ENCODE measurements at regions not wholly inside any gene's neighbourhood (a gene's known extent, or its start where the extent isn't known, plus 50 kb on each side); places are given as distances from the start of the nearest gene placed in this dataset.
"Not testable (repeated sequence)": the region's sequence is repeated elsewhere in the genome, so short reads cannot be mapped to it uniquely, and the experiment has no call there.

DNA sequence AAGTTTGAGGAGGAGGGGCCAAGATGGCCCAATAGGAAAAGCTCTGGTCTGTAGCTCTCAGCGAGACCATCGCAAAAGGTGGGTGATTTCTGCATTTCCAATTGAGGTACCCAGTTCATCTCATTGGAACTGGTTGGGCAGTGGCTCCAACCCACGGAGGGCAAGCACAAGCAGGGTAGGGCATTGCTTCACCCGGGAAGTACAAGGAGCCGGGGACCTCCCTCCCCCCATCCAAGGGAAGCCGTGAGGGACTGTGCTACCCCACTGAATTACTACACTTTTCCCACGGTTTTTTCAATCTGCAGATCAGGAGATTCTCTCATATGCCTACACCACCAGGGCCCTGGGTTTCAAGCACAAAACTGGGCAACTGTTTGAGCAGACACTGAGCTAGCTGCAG, 58.0 kb upstream of the EFCAB3 start:
- DNase-seq (ENCODE audit: low spot score), result no peak

DNA sequence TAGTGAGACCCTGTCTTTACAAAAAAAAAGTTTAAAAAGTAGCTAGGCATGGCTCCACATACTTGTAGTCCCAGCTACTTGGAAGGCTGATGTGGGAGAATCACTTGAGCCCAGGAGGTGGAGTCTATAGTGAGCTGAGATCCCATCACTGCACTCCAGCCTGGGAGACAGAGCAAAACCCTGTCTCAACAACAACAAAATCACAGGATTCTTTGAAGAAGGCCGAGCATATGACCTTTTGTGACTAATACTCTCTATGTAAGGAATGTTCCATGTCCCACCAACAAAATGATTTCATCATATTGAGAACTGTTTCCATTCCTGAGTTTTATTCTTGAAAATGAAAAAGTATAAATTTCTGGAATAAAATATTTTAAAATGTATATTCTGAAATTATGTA, 58.9 kb upstream of the EFCAB3 start:
- DNase-seq (ENCODE audit: low spot score), result no peak

DNA sequence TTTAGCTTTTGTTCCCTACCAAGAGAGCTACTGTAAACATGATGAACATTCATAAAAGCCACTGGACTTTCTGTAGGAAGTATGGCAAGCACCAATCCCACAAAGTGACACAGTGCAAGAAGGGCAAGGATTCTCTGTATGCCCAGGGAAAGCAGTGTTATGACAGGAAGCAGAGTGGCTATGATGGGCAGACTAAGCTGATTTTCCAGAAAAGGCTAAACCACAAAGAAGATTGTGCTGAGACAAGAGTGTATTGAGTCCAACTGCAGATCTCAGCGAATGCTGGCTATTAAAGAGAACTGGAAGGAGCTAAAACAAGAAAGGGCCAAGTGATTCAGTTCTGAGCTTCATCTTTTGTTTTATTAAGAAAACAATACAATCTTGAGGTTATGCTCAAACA, 60.5 kb upstream of the EFCAB3 start:
- DNase-seq (ENCODE audit: low spot score), result no peak

DNA sequence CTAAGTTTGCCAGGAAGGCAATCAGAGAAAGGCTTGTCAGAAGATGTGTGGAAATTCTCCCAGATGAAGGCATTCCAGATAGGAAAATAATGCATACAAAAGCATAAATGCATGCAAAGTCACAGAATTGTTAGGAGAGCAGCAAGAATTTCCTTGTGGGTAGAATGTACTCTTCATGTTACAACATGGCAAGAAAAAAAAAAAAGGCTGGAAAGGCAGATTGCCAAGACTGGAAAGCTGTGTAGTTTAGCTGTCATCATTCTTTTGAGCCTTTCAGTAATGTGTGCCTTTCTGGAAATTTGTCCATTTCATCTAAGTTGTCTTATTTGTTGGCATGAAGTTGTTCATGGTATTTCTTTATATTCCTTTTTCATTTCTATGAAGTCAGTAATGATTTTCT, 71.0 kb upstream of the EFCAB3 start:
- no peak for DNase-seq (ENCODE audit: low spot score)

DNA sequence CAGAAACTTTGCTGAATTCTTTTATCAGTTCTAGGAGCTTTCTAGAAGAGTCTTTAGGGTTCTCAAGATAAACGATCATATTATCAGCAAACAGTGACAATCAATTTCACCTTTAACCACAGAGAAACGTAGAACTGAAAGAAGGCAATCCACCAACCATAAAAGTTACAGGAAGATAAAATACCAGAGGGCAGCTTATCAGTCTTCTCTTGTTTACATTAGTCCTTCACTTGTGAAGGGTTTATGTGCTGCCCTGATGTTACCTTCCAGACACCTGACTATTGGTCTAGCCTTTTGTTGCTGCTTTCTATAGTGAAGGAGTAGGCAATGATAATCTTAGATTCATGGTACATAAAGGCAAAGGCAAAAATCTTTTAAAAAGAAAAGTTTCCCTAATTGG, 73.2 kb upstream of the EFCAB3 start:
- no peak for DNase-seq (ENCODE audit: low spot score)

DNA sequence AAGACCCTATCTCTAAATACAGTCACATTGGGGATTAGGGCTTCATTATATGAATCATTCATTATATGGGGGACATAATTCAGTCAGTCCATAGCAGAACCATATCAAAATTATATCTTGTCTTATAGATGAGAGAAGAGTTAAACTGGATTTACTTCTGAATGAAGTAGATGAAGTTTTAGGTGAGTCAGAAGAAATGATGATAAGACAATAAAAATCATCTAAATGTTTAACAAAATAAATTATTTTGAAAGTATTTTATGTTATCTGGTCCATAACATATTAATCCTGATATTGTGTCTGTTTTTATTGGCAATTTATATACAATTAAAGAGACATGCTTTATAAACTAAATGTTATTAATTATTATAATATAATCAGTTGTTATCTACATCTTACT, 76.9 kb upstream of the EFCAB3 start:
- DNase-seq (ENCODE audit: low spot score), result no peak

DNA sequence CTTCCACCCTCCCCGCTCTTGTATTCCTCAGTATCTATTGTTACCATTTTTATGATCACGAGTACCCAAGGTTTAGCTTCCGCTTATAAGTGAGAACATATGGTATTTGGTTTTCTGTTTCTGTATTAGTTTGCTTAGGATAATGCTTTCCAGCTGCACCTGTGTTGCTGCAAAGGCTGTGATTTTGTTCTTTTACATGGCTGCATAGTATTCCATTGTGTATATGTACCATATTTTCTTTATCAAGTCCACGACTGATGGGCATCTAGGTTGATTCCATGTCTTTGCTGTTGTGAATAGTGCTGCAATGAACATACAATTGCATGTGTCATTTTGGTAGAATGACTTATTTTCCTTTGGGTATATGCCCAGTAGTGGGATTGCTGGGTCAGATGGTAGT, 79.7 kb upstream of the EFCAB3 start:
- DNase-seq (ENCODE audit: low spot score), result no peak

DNA sequence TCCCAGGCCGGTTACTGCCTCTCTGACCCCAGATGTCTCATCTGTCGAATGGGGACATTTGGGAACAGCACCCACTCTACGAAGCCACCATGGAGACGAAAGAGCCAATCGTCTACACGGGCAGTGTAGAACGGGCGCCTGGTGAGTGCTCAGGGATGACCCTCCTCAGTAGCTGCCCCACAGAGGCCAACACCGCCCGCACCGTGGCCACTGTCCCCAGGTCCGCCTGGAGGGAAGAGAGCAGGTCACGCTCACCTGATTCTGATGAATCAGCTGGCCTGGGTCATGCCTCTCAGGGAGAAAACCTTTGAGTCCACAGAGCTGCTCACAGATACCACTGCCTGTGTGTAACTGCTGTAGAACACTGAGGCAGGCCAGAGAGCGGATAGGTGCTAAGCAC, 105.1 kb upstream of the EFCAB3 start:
- DNase-seq (ENCODE audit: low spot score), result not testable (repeated sequence)

DNA sequence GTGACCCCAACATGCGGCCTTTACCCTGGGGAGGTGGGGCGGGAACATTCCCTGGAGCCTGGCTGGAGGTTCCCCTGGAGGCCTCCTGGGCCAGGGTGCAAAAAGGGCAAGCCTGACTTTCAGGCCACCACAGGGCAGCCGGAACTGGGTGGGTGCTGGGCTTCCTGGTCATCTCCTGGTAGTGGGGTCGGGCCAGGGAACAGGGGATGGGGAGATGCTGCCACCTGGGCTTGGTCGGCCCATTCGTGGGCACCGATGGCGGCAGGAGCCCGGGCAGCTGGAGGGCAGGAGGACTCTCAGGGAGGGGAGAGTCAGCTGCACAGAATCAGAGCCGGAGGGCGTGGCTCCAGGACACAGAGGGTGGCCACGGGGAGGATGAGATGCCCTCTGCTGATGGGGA, 112.0 kb upstream of the EFCAB3 start:
- not testable (repeated sequence) for DNase-seq (ENCODE audit: low spot score)

DNA sequence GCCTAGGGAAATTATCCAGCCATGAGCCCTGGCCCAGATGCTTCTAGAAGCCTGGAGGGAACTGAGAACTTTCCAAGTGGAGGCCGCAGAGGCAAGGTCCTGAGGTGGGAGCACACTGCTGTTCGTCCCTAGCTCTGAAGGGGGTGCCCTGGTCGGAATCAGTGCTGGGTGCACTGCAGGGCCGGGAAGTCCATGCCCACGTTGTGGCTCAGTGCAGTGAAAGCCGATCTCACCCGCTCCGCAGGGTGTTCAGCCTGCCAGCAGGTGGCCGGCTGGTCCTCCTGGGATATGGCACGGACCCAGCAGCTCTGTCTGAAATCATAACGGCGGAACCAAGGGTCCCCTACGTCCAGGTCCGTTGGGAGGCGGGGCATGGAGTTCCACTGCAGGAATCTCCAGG, 115.4 kb upstream of the EFCAB3 start:
- not testable (repeated sequence) for DNase-seq (ENCODE audit: low spot score)

DNA sequence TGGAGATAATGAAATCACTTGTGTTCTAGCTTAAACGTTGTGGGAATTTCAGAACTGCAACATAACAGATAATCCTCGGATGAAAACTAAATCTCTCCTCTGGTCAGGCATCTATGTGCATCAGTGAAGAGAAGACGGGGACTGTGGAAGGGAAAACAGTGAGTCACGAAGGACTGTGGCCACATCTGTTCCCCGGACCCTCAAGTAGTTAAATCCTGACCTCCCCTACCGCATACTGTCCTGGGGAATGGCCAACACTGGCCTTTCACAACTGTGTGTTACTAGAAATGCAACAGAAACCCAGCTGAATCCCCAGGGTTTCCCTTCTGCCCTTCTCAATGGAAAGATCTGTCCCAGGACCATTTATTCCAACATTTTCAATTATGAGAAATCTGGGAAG, 124.6 kb upstream of the EFCAB3 start:
- DNase-seq (ENCODE audit: low spot score), result not testable (repeated sequence)

DNA sequence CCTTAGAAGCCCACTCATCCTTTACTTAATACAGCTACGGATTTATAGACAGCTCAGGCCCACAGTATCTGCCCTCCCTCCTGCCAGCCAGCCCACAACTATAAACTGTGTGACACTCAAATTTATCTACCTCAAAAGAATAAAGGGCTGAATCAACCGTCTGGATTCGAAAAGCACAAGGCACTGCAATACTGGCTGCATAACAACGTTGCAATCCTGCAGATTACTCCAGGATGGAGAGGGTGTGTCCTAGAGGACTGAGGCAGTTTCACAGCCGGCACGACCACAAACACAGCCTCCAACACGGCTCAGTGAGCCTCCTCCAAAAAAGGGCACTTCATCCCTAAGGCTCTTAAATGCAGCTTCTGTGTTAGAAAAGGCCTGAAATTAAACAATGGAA, 138.3 kb upstream of the EFCAB3 start:
- not testable (repeated sequence) for DNase-seq (ENCODE audit: low spot score)

DNA sequence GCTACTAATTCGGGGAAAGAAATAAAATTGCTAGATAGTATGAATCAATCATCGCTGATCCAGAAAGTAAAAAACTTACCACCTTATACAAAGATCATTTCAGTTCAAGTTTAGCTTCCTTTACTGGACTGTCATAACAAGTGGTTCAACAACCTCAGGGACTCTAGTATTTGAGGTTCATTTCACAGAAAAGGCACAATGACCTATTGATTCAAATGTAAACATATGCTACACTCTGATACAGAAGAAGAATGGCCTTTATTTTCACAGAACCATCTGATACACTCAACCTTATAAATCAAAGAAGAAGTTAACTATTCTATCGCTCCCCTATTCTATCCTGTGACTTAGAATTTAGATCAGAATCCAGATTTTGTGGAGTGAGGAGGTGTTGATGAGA, 140.8 kb upstream of the EFCAB3 start:
- not testable (repeated sequence) for DNase-seq (ENCODE audit: low spot score)

DNA sequence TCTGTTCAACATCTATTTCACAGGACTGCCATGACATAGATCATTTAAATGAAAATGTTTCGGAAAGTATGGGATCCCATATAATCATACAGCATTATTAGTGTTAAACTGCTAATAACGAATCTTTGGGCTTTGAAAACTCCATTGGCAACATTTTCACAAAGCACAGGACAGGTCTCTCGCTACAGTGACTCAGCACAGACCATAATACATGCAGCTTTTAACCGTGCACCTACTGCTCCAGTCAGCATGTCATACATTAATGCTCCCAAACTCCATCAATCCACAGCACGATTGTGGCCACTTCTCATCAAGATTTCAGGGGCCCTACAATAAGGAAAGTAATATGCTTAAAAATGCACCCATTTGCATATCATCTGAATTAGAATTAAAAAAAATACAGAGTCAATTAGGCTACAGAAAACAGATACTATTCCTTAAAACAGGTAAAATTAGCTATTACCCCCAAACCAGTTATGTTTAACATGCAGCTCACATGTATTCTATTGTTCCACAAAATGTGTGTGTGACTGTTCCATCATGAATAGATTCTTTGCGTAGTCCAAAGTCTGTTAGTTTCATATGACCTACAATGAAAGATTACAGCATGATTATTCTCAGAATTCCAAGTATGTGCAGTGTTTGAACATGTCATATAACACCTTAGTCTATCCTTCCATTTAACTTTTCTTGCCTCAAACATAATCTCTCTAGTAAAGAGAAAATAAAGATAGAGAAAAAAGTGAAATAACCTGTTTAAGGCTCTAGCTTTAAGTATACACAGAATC, 141.6 kb upstream of the EFCAB3 start:
- not testable (repeated sequence) for DNase-seq (ENCODE audit: low spot score)

DNA sequence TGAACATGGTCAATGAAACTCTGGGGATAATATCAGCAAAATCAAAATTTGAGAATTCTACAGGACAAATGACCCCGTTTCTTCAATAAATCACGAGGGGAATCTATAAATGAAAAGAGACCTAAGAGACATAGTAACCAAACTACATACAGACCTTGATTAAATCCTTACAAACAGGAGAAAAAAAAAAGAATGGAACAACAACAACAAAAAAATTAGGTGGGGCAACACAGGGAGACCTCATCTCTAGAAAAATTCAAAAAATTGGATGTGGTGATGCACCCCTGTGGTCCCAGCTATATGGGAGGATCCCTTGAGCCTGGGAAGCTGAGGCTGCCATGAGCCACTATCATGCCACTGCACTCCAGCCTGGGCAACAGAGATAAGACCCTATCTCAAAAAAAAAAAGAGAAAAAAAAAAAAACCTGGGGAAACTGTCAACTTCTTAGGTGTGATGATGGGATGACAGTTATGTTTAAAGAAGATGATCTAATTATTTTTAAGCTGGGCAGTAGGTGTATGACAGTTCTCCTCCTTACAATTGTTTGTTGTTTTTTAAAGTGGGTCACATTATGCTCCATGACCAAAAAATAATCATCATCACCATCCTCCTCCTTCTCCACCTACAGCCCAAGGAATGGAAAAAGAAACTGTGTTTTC, 146.4 kb upstream of the EFCAB3 start:
- not testable (repeated sequence) for DNase-seq (ENCODE audit: low spot score)

DNA sequence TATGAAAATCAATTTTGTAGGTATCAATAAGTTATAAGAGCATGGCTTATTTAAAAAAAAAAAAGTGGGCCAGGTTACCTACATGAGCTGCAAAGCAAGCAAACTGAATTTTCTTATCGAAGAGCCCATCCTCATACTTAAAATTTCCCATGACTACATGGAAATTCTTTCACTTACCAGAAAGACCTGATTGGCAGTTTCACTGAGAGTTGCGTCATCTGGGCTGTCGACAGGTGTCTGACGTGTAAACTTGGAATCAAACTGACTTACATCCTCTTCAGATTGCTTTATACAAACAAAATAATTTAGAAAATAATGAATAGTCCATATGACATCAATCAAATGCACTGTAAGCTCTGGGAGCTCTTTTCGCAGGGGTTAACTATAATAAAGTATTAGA, 149.1 kb upstream of the EFCAB3 start:
- DNase-seq (ENCODE audit: low spot score), result not testable (repeated sequence)

DNA sequence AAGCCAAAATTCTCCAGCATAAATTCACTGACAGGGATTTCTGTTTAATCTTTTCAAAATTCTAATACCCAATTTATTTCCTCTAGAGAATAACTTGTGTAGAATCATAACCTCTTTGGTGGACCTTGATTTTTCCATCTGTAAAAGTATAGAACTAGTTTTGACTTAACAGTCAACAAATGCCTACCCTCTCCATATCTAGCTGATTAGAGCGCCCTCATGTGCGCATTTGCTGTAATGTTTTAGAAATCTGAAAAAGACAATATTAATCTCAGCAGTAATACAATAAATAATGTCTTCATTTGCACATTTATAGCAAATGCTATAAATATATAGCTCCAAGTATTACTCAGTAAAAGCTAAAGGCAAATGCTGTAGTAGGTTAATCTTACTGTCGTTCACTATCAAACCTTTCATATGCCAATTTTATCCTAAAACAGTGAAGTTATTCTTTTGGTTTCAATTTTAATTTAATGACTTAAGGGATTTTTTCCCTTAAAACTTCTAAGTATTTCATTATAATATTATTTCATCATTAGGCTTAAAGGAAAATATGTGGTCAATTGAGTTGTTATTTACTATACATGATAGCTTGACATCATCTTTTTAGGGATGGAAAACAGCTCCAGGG, 153.6 kb upstream of the EFCAB3 start:
- not testable (repeated sequence) for DNase-seq (ENCODE audit: low spot score)

DNA sequence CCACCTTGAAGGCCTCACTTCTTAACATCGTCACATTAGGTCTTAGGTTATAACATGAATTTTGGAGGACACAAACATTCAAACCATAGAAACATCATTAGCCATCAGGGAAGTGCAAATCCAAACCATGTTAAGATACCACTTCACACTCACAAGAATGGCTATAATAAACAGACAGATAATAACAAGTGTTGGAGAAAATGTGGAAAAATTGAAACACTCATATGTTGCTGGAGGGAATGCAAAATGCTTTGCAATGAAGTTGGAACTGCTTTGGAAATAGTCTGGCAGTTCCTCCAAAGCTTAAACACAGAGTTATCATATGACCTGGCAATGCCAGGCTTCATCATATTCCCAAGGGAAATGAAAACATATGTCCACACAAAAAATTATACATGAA, 156.8 kb upstream of the EFCAB3 start:
- not testable (repeated sequence) for DNase-seq (ENCODE audit: low spot score)

DNA sequence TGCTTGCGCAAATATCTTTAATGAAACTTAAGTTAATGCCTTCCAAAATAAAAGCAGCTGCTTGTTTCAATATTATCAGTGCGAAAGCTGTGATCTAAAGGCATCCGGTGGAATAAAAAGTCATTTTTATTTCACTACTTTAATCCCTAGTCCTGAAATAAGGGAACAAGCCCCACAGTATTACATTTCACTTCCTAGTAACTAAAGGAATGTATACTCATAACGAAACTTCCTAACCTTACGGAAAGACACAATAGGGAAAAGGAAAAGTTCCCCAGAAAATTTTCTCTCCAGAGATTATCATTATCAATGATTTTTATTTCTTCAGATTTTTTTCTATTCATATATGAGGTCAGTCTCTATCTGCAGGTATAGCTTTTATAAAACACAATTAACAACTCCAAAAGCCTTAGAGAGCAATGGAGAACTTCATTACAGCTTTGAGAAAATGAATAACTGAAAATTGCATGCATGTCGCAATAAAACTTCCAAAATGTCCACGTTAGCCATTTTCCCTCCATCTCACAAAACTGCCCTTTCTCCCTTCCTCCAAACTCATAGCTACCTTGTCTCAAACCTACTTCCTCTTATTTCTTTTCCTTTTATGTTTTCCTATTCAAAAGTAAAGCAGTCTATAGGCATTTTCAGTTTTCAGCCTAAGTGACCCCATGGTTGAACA, 154.3 kb upstream of the MED13 start:
- DNase-seq (ENCODE audit: low spot score), result no peak

DNA sequence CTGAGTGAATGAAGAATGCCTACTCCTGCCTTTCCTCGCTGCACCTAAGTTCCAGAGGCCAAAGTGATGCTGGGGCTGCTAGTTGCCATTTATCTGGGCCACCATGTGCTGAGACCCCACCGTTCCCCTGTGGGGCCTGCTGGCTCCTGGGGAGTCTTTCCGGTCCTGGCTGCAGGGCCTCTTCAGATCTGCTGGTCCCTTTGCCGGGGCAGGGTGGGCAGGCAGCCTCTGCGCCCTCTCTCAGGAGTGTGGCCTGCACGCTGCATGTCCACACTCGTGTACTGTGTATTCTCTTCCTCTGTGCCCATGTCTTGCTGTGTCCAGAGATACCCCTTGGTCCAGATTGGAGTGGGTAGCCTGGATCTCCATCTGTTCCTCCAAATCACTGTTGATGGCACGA, 151.8 kb upstream of the MED13 start:
- DNase-seq (ENCODE audit: low spot score), result no peak

DNA sequence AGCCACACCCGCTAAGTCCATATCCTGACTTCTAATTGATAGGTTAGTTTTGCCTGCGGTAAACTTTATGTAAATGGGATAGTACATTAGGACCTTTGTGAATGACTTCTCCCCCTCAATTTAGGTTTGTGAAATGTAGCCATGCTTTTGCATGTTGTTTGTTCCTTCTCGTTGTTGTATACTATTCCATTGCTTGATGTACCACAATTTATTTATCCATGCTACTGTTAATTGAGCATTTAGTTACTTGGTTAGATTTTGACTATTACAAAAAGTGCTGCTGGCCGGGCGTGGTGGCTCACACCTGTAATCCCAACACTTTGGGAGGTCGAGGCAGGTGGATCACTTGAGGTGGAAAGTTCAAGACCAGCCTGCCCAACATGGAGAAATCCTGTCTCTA, 150.8 kb upstream of the MED13 start:
- not testable (repeated sequence) for DNase-seq (ENCODE audit: low spot score)

DNA sequence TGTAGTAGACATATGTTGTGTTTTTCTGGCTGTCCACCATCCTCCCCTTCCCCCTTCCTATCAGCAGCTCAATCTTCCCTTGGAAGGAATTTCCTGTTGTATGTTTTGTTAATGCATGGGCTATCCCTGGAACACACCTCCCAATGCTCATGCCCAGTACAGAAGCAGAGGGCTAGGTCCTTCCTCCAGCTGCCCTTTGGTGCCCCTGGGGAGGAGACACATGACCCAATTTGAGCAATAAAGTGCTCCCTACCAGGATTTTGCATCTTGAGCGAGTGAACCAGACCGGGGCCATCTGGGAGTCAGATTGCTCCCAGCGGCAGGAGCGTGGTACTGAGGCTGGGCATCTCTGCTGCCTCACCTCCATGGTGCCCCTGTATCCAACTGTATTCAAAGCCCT, 141.5 kb upstream of the MED13 start:
- no peak for DNase-seq (ENCODE audit: low spot score)

DNA sequence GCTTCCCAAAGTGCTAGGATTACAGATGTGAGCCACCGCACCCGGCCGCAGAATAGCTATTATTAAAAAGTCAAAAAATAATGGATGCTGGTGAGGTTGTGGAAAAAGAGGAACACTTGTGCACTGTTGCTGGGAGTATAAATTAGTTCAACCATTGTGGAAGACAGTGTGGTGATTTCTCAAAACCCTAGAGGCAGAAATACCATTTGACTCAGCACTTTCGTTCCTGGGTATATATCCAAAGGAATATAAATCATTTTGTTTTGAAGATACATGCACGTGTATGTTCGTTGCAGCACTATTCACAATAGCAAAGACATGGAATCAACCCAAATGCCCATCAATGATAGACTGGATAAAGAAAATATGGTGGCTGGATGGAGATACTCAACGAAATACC, 132.1 kb upstream of the MED13 start:
- DNase-seq (ENCODE audit: low spot score), result not testable (repeated sequence)

All from iPS-NIHi11 (cell line).